Activated CD4-positive, alpha-beta T cell treated with anti-CD3 and anti-CD28 coated beads for 48 hours (primary cell): ENCODE measurements at regions not wholly inside any gene's neighbourhood (a gene's known extent, or its start where the extent isn't known, plus 50 kb on each side); places are given as distances from the start of the nearest gene placed in this dataset.
"Not testable (repeated sequence)": the region's sequence is repeated elsewhere in the genome, so short reads cannot be mapped to it uniquely, and the experiment has no call there.

Experiments
- DNase-seq: peaks from one replicate; pipeline ENCODE4 v3.0.0-alpha.2; 2020

DNA sequence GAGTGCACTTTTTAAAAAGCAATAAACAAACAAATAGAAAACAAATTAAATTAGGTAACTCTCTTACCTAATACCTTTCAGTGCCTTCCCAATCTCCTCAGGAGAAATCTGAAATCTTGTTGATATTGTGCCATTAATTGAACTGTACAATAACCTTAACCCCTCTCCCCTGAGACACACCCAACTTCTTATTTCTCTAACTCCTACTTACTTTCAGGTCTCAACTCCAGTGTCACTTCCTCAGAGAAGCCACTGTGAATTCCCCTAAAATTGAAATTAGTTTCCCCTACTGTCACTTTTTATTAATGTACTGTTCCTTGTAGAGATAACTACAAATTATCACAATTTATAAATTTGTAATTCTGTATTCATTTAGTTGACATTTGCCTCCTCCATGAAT is 295.3 kb upstream of the TNC start:
- no peak for DNase-seq

DNA sequence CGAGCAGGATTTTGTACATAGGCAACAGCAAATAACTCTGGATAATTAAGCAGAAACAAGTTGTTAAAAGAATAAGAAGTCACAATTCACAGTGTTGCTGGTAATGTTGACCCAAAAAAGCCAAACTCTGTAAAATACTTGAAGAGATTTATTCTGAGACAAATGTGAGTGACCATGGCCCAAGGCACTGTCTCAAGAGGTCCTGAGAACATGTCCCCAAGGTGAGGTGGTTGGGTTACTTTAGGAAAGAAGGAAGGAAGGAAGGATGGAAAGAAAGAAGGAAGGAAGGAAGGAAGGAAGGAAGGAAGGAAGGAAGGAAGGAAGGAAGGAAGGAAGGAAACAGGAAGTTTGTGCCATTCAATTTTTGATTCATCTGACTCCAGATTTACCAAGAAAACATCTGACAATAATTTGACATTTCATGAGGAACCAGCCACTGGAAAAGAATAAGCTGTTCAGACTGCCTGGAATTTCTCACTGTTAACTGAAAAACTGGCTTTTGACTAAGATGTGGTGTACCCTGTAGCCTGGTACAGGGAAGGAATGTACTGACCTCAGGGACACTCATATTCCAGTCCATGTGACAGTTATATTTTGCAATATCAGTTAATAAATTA is 295.9 kb upstream of the TNC start:
- no peak for DNase-seq

DNA sequence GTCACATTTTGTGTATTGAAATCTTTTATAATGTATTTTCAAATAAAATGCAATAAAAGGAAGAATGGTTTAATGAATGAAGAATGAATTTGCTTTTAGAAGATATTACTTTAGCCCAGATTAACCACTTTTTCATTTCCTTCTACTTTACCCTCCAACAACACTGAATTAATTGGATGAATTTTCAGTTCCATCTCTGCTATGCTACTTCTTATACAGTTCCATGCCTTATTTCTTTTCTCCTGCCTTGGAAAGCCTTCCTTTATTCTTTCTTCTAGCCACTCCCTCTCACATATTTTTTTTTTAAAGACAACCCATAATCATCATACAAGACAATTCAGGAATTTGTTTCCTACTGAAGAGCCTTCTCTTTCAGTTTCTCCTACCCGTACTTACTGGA is 296.6 kb upstream of the TNC start:
- DNase-seq: no peak

DNA sequence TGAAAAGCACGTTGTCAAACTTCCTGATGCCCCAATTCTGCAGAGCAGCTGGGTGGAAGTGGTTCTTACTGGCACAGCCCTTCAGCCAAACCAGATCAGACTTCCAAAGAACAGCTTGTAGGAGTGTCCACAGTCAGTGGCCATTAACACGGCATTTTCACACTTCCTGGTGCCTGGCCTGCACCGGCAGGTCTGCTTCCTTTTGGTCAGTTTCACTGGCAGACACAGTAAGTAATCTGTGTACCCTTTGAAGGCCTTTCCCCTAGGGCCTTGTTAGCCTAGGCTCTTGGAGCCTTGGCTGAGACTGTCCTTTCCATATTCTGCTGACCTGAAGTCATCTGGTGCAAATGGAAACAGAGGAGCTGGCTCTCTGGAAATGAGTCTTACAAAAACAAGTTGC is 297.5 kb upstream of the TNC start:
- no peak for DNase-seq

DNA sequence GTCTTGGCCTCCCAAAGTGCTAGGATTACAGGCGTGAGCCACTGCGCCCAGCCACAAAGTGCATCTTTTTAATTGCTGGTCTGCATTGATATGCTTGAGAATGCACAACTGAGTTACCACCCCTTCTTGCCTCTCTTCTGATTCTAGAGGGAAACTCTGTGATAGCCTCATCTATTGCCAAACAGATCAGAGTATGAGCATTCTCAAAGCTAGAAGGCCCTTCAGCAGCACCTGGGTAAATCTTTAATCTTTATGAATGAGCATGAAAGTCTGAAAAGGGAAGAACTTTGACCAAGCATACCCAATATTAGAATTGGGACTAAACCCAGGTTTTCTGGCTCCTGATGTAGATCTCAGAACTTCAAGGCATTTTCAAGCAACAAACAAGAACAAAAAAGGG is 298.3 kb upstream of the TNC start:
- no peak for DNase-seq

DNA sequence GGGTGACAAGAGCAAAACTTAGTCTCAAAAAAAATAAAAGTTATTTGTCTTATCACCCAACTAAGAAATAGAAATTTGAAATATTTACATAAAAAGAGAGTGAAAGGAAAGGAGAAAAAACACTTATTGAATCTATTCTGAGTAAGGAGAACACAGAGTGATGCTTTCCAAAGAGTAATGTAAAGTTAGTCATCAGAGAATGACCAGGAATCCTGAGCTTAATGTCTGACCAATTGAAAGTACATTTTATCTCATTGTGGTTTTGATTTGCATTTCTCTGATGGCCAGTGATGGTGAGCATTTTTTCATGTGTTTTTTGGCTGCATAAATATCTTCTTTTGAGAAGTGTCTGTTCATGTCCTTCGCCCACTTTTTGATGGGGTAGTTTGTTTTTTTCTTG is 300.2 kb upstream of the TNC start:
- not testable (repeated sequence) for DNase-seq

DNA sequence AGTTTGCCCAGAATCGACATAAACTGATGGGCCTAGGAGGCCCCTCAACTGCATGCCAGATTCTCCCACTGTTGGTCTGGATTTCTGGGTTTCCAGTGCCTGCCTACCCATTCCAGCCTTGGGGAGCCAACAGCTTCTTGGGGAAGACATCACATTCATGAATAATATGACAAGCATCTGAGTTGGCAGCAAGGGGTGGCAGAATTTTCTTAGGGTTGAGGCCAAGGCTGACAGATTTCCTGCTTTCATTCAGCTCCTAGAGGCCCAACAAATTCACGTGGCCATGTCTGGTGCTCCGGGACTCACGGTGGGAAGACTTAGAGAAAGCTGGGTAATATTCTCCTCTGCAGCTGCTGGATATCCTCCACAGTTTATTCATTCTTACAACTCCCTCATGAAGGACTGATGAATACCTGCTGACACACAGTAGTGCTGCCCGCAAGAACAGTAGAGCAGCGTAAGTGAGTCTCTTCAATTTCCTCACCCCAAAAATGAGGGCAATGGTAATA is 305.0 kb upstream of the TNC start:
- no peak for DNase-seq

DNA sequence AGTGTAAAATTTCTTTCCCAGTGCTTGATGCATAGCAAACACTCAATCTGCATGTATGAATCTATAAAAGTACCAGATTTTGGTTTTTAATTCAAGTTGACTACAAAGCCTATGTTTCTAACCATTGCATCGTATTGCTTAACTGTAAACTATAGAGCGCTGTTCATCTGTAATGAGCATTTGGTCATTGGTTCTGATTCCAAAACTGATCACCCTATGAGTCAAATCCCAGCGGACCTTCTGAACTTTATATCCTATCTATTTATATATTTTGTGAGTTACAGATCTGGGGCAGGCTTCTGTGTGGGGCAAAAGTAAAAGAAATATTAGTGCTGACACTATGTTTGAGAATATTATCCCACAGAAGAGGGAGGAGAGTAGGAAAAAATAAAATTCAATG is 305.7 kb upstream of the TNC start:
- no peak for DNase-seq

DNA sequence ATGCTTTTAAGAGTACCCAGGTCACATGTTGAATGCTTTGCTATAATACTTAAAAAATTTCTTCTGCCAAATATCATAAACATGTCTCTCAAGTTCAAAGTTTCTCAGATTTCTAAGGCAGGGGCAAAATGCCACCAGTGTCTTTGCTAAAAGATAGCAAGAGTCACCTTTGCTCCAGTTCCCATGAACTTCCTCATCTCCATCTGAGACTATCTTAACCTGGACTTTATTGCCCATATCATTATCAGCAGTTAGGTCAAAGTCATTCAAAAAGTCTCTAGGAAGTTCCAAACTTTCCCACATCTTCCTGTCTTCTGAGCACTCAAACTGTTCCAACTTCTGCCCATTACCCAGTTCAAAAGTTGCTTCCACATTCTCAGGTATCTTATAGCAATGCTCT is 307.6 kb upstream of the TNC start:
- DNase-seq: no peak

DNA sequence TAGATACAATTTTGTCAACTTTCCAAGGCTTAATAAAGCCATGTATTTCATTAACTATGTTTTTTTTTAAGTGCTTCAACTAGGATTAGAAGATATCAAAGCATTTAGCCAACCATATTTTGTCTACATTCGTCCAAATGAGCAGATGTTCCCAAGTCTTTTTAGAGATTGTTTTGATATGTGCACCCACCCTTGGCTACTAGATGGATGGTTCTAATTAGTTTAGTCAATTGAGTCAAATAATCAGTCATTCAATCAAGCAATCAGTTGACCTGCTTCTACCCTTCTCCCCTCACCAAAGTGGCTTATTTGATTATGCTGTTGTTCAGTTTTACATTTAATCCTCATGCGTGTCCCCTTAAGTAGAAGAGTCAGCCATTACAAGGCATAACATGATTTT is 319.5 kb upstream of the TNC start:
- DNase-seq: no peak

DNA sequence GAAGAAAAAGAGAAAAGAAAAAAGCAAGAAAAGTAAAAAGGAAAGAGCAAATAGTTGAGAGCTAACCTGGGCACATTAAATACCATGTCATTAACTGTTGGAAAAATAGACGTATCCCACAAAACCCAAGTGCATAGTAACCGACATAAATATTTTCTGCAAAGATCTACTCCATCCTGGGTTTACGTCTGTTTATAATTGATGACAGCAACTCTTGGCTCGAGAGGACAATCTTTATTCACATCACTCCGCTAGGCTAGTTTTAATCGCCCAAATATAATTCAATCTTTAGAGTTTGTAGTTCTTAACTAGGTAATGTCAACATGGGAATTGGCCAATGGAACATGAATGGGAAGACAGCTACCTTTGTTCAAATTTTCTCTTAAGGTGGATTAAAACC is 321.7 kb upstream of the TNC start:
- DNase-seq: no peak

DNA sequence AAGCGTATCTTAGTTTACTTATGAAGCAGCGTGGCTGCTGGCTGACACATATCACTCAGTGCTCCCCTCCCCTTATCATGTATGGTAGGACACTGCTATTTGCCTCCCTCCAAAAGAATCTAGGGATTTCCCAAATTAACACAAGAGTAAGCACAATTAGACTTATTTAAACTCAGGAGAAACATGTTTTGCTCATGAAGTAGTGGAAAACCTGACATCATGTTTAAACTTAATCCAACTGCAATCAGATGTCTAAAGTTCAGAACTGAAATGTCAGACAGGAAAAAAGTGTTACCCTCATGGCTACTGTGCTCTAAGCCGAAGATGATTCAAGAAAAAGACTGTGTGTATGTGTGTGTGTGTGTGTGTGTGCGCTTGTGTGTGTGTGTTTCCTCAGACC is 324.1 kb upstream of the TNC start:
- no peak for DNase-seq

DNA sequence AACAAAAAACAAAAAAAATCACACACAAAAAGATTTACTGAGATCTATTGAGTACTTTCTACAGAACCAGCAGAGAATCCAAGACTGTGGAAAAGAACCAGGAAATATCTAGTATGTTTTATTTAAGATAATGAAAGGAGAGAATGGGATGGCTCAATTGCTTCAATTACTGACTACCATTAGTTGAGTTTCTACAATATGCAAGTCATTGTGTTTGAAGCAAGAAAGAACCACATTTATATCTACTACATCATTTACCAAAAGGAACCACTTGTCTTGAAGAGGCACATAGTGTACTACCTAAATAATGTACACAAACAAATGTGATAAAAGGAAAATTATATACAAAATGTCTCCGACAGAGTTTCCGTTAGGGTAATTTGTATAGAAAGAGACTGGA is 325.9 kb upstream of the TNC start:
- DNase-seq: no peak

DNA sequence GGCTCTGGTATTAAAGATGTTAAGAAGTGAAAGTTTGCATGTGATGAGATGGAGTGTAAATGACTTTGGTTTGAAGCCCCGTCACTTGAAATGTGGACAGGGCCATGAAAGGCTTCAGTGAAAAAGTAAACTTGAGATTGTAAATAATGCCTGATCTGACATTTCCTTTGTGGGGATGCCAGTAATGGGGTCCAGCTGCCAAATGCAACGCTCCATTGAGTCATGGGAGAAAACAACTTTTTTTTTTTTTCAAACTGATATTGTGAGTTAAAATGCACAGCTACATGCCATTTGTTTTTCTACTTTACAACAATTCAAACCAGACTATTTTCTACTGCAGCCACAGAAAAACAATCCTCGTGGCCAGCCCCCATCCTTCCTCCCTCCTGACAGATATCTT is 327.0 kb upstream of the TNC start:
- no peak for DNase-seq

DNA sequence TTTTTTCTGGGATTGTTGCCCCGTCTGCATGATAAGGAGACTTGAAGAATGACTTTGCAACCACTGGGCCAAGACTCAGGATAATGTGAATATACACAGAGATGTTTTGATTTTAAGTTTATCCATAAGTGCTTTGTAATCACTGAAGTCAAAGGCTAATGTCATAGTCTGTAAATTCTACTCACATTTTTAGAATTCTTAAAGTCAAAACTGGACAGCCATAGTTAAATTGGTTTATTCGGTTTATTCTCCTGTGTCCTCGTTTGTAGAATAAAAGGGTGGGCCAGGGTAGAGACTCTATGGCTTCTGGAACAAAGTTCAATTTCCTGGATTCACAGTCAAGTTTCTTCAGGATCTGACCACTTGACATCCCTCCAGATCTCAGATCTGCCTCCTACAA is 327.7 kb upstream of the TNC start:
- no peak for DNase-seq

DNA sequence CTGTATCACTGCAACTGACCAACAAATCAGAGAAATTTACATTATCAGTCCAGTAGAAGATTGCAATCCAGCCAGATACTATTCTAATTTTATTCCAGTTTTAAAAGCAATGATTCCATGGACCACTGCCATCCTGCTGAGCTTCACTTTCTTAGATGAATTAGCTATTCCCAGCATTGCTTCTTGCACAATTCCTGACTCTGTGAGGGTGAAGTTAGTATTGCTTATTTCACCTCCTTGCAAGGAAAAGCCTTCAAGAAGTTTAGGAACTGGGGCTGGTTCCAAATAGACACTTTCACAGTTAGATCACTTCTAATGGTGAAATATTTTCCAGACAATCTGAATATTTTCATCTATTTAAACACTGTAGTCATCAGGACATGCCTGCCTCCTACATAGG is 338.6 kb upstream of the TNC start:
- DNase-seq: no peak

DNA sequence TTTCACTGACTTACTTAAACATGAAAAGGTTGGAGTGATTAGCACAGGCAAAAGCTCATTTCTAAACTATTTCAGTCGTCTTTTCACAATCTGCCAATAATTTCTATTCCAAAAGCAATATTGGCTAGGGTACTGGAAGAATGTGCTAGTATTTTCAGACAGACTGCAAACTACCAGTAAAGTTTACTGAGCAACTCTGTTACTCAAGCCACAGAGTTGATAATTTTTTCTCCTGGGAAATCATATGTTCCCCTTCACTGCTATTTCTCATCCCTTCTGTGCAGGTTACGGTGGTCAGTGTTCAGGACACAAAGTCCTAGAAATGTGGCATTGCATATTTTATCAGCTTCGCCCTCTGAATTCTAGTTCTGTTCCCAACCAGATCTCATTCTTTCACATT is 343.3 kb upstream of the TNC start:
- DNase-seq: no peak

DNA sequence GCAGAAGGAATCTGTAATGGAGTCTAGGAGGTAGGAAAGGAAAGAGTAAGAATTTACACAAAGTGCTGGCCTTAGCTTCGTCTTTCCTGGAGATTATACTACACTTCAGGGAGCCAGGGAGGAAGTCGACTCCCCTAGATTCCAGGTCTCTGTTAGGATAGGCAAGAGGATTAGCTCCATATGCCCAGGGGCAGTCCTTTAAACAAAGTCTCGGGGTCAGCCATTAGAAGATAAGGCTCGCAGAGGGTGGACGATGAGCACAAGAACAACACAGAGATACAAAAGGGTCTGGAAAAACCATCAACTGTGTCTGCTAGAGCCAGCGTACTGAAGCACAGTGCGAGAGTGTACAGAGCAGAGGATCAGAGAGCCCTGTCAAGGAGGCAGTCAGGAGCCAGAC is 344.7 kb upstream of the TNC start:
- no peak for DNase-seq

DNA sequence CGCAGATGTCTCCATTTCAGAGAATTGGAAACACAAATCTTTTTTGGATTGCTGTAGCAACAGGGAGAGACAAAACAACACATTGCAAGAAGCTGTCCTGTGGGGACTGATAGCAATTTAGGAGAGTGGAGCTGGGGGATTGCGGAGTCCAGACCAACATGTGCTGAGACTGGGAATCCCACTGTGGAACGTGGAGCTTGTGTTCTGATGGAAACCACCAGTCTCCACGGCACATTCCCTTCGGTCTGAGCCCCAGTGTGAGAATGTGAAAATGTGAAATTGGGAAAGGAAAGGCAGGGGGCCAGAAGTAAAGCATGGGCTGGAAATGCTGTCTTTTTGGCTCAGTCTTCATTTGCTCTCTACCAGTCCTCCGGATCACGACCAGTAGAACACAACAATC is 348.8 kb upstream of the TNC start:
- no peak for DNase-seq

DNA sequence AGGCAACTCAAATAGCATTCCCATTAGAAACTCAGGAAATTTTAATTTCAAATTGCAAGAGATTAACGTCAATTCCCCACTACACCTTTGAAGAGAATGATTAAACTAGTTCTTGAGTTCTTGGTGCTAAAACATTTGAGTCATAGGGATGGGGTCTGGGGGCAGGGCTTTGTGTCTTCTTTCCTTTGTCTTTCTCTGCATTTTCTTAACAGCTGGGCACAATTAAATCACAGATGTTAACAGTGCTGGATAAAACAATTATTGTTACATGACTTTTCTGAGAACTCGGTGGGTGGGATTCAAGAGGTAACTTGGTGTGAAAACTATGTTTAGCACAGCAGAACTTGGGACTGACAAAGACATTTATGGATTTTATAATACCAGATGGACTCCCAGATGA is 351.9 kb upstream of the TNC start:
- no peak for DNase-seq

DNA sequence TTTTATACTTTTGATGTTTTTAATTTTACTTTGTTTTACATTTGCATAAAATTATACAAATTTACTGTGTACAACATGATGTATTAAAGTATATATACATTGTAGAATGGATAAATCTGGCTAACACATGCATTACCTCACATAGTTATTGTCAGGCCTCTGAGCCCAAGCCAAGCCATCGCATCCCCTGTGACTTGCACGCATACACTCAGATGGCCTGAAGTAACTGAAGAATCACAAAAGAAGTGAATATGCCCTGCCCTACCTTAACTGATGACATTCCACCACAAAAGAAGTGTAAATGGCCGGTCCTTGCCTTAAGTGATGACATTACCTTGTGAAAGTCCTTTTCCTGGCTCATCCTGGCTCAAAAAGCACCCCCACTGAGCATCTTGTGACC is 355.1 kb upstream of the TNC start:
- DNase-seq: not testable (repeated sequence)

DNA sequence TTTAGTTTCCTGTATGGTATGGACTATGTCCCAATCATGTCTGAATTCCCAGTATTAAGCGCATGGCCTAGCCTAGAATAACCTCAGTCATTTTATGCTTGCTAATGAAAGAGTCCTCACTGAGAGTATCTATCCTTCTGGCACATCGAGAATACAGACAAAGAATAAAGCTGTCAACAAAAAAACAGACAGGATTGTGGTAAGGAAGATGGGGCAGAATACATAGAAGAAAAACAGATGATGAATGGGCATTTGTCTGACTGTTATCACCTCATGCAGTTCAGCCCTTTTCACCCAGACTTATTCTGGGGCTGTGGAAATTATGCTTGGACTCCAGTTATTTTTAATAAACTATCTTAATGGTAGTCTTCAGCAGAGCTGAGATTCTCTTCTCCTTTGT is 363.8 kb upstream of the TNC start:
- DNase-seq: no peak

DNA sequence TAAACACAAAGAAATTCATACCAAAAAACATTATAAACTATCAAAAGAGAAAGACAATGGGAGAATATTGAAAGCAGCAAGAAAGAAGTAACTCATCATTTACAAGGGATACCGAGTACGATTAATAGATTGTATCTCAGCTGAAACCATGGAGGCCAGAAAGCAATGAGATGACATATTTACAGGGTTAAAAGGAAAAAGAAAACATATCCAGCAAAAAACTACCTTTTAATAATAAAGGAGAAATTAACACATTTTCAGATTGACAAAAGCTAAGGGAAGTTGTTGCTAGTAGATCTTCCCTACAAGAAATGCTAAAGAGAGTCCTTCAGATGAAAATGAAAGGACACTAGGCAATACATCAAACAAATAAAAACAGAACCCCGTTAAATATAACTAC is 364.8 kb upstream of the TNC start:
- DNase-seq: no peak

DNA sequence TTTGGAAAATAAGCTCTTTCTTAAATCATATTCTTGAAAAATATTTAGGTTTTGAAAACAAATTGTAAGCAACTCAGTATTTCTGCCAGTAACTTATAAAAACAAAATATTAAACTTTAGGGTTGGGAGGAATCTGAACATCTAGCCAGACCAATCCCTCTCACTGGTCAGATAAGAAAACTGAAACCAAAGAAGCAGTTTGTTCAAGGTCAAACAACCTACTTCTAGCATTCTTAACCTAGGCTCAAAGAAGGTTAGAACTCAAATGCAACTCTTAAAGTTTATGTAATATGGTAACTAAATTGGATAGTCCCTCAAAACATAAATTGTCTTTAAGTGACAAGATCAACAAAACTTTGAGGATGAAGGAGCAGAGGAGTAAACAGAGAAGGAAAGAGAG is 374.9 kb upstream of the TNC start:
- DNase-seq: no peak

DNA sequence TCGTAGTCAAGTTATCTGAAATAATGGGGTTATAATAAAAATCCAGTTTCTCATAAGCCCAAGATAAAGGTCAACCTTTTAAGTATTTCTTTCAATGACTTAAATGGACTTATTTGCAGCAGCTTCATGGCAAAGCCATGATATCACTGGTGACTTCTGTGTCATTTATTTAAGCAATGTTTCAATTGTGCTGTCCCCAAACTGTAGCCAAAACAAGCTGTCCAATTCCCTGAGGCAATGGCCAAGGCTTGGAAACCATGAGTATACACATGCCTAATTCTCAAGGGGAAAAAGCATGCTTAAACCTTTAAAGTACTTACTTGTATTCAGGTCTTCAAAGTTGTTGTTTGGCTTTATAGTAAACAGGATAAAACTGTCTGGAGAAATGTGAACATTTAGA is 376.4 kb upstream of the TNC start:
- DNase-seq: no peak
